G401 (cell line): ENCODE measurements at regions not wholly inside any gene's neighbourhood (a gene's known extent, or its start where the extent isn't known, plus 50 kb on each side); places are given as distances from the start of the nearest gene placed in this dataset.
A peak's percentile ranks its signal among the peaks of the same experiment; 100 is the strongest.

ENCODE experiments used
- DNase-seq: peaks from one replicate; pipeline ENCODE4 v3.0.0-alpha.2; 2015; ENCODE audit warnings: low spot score
- in situ Hi-C: cut with HindIII; loops from 2 replicates; pipeline ENCODE4 v1.10.0; 2016; ENCODE audit warnings: low sequenced_read_pairs, mixed read lengths

- in situ Hi-C loops, result no loop called here
- DNase-seq, result no peak
Measured at GRCh38 chr9:81490605-81491331, 198.6 kb downstream of the TLE1 start.

GRCh38 chr9:81489046-81489445, 200.3 kb downstream of the TLE1 start:
- in situ Hi-C loops, result no loop called here
- DNase-seq, result no peak

GRCh38 chr9:81480828-81481604, 208.3 kb downstream of the TLE1 start:
- DNase-seq, result no peak
- in situ Hi-C loops, result no loop called here

GRCh38 chr9:81479573-81479972, 209.8 kb downstream of the TLE1 start:
- in situ Hi-C loops, result no loop called here
- no peak for DNase-seq

- no peak for DNase-seq
- in situ Hi-C loops, result no loop called here
Measured at GRCh38 chr9:81477669-81478068, 211.7 kb downstream of the TLE1 start.

GRCh38 chr9:81476813-81477490, 212.4 kb downstream of the TLE1 start:
- DNase-seq, result no peak
- in situ Hi-C loops, result no loop called here

- peak; percentile 64 for DNase-seq
- in situ Hi-C loops, result no loop called here
Measured at GRCh38 chr9:81474792-81475191, 214.6 kb downstream of the TLE1 start.

- no peak for DNase-seq
- in situ Hi-C loops, result no loop called here
Measured at GRCh38 chr9:81474125-81474524, 215.2 kb downstream of the TLE1 start.

- DNase-seq, result no peak
- in situ Hi-C loops, result no loop called here
Measured at GRCh38 chr9:81473708-81474107, 215.6 kb downstream of the TLE1 start.

GRCh38 chr9:81473206-81473605, 216.1 kb downstream of the TLE1 start:
- no peak for DNase-seq
- in situ Hi-C loops, result no loop called here

GRCh38 chr9:81472701-81473100, 216.6 kb downstream of the TLE1 start:
- in situ Hi-C loops, result no loop called here
- DNase-seq, result no peak

GRCh38 chr9:81470864-81471263, 218.5 kb downstream of the TLE1 start:
- no peak for DNase-seq
- in situ Hi-C loops, result no loop called here

- DNase-seq, result no peak
- in situ Hi-C loops, result no loop called here
Measured at GRCh38 chr9:81468084-81468595, 221.2 kb downstream of the TLE1 start.

- in situ Hi-C loops, result no loop called here
- DNase-seq, result no peak
Measured at GRCh38 chr9:81466981-81467380, 222.4 kb downstream of the TLE1 start.

GRCh38 chr9:81465468-81466011, 223.8 kb downstream of the TLE1 start:
- no peak for DNase-seq
- in situ Hi-C loops, result no loop called here

GRCh38 chr9:81462801-81463200, 226.5 kb downstream of the TLE1 start:
- in situ Hi-C loops, result no loop called here
- no peak for DNase-seq

- DNase-seq, result no peak
- in situ Hi-C loops, result no loop called here
Measured at GRCh38 chr9:81461196-81461595, 228.2 kb downstream of the TLE1 start.

- DNase-seq, result no peak
- in situ Hi-C loops, result no loop called here
Measured at GRCh38 chr9:81460693-81461092, 228.7 kb downstream of the TLE1 start.

- in situ Hi-C loops, result no loop called here
- DNase-seq, result no peak
Measured at GRCh38 chr9:81459591-81459990, 229.8 kb downstream of the TLE1 start.
